ENCODE measurements at regions not wholly inside any gene's neighbourhood (a gene's known extent, or its start where the extent isn't known, plus 50 kb on each side); places are given as distances from the start of the nearest gene placed in this dataset.

DNA sequence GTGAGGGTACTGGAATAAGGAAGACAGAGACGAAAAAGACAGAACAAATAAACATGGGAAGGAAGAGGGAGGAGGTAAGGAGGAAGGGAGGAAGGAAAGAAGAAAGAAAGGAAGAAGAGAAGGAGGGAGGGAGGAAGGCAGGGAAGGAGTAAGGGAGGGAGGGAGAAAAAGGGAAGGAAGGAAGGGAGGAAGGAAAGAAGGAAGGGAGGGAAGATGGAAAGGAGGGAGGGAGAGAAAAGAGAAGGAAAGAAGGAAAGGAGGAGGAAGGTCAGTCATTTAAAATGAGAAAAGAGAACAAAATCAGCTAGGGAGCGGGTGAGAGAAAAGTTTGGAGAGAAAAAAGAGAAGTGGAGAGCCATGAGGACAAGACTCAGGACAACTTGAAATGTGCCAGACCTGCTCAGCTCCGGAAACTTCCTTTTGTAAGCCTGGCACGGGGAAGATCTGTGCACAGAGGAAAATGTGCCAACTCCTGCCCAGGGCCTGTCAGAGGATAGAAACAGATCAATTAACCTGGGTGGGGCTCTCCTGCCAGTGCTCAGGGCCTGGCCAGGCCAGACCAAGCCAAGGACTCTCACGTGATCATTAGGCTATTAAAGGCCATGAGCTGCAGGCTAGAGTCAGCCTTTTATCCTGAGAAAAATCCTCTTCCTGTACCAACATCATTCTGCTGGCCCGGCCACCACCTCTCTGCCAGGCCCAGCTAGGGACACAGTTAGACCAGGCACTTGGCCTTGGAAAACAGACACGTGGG is 50.1 kb upstream of the BCL6 start:
- H3K9ac ChIP-seq (ENCODE audit: low read length) = no peak overlapping the region
- H3K36me3 ChIP-seq (ENCODE audit: control insufficient read depth, low read depth, low read length) = no peaks in the 10 kb centered on the region
- H3K4me3 ChIP-seq (ENCODE audit: low read length) = no peak overlapping the region
- H3K27me3 ChIP-seq (ENCODE audit: control insufficient read depth, insufficient read depth, low read length) = no peaks in the 10 kb centered on the region
- H3K4me1 ChIP-seq (ENCODE audit: control insufficient read depth, low read depth, low read length) = no peaks in the 10 kb centered on the region
- H3K27ac ChIP-seq (ENCODE audit: low read length) = no peak overlapping the region
- no peaks in the 10 kb centered on the region for H3K9me3 ChIP-seq (ENCODE audit: control insufficient read depth, low read depth, low read length)

DNA sequence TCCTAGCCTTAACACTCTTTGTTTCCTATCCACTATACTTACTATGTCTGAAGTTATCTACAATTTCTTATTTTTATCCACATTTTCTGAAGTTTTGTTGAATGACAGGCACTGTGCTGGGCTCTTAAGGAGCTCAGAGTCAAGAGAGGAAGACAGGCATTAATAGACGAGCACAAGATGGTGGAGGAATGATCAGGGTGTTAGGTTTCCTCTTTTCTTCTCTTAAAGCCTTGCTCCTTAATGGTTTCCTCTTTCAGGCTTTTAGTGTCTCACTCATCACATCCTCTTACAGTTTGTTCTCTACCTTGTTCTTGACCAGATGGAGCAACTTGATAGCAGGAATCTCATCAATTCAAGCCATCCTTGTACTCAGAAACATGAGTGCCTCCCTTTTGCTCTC is 52.9 kb upstream of the BCL6 start:
- H3K4me1 ChIP-seq (ENCODE audit: control insufficient read depth, low read depth, low read length) = no peaks in the 10 kb centered on the region
- H3K27me3 ChIP-seq (ENCODE audit: control insufficient read depth, insufficient read depth, low read length) = no peaks in the 10 kb centered on the region
- no peak overlapping the region for H3K9ac ChIP-seq (ENCODE audit: low read length)
- no peaks in the 10 kb centered on the region for H3K36me3 ChIP-seq (ENCODE audit: control insufficient read depth, low read depth, low read length)
- no peaks in the 10 kb centered on the region for H3K9me3 ChIP-seq (ENCODE audit: control insufficient read depth, low read depth, low read length)
- H3K4me3 ChIP-seq (ENCODE audit: low read length) = no peak overlapping the region
- no peak overlapping the region for H3K27ac ChIP-seq (ENCODE audit: low read length)

DNA sequence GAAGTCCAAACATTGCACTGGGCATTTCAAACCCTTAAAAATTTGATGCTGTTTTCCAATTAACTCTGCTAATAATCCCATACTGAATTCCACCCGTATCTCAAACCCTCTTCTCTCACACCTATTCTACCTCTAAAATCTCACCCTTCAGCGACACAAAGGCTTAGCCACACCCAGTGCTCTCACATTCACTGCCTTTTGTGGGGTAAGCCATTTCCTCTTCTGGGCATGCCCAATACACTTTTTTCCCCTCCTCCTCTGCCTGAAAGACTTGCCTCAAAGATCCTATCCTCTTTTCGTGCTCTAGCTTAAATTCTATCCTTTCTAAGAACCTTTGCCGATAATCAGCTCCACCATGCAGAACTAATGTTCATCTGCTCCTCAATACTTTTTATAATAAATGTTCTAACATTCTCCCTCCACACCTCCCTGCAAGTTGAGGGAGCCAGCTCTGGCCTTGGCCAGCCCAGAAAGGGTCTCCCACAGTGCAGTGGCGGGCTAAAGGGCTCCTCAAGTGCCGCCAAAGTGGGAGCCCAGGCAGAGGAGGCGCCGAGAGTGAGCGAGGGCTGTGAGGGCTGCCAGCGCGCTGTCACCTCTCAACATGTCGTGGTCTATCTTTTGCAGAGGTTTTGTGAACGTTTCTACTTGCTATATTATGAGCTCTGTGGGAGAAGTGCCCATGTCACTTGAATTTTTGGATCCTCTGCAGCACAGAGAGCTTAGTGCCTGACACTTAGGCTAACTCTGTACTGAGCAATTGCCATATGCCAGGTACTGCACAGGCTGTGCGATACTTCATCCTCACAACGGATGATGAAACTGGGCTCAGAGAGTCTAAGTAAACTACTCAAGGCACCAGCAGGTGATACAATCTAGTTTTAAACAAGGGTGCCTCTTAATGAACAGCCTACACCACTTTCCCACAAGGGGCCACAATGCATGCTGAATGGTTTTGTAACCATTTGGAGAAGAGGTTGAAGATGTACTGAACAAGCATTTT is 53.6 kb upstream of the BCL6 start:
- Histone ChIP-seq H3K9ac (ENCODE audit: low read length) (no peak overlapping the region), H3K27me3 (ENCODE audit: control insufficient read depth, insufficient read depth, low read length) (no peaks in the 10 kb centered on the region), H3K36me3 (ENCODE audit: control insufficient read depth, low read depth, low read length) (no peaks in the 10 kb centered on the region), H3K4me3 (ENCODE audit: low read length) (no peak overlapping the region), H3K4me1 (ENCODE audit: control insufficient read depth, low read depth, low read length) (no peaks in the 10 kb centered on the region), H3K27ac (ENCODE audit: low read length) (no peak overlapping the region), H3K9me3 (ENCODE audit: control insufficient read depth, low read depth, low read length) (no peaks in the 10 kb centered on the region)

DNA sequence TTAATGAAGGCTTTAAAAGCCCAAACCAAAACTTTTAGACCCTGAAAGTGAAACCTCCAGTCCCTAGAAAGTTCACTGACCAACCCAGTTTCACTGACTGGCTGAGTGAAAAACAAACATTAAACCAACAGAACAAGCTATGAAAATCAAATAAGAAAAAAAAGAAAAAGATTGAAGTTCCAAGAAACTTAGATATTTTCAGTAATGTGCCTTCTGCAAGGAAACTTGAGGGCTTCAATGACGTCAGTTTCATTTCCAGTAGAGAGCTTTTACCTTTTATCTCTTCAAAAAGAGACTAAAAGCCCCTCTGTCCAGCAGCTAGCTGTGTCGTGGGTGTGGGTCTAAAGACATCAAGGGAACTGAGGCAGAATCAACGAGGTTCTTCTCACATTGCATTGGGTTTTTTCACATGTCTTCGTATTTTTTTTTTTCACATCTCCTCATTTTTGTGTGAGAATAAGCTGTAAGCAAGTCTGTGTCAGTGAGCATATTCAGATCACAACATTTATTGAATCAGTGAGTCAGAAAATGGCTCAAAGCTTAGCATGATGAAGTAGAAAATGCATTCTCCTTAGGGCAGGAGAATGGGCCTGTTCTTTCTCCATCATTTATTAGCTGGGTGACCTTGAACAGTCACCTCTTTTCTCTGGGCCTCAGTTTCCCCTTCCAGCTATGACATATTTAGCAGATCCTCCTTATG is 54.8 kb upstream of the BCL6 start:
- no peaks in the 10 kb centered on the region for H3K27me3 ChIP-seq (ENCODE audit: control insufficient read depth, insufficient read depth, low read length)
- no peak overlapping the region for H3K27ac ChIP-seq (ENCODE audit: low read length)
- no peak overlapping the region for H3K4me3 ChIP-seq (ENCODE audit: low read length)
- no peaks in the 10 kb centered on the region for H3K9me3 ChIP-seq (ENCODE audit: control insufficient read depth, low read depth, low read length)
- peaks cover 5% of the 10 kb centered on the region for H3K4me1 ChIP-seq (ENCODE audit: control insufficient read depth, low read depth, low read length)
- no peak overlapping the region for H3K9ac ChIP-seq (ENCODE audit: low read length)
- no peaks in the 10 kb centered on the region for H3K36me3 ChIP-seq (ENCODE audit: control insufficient read depth, low read depth, low read length)

DNA sequence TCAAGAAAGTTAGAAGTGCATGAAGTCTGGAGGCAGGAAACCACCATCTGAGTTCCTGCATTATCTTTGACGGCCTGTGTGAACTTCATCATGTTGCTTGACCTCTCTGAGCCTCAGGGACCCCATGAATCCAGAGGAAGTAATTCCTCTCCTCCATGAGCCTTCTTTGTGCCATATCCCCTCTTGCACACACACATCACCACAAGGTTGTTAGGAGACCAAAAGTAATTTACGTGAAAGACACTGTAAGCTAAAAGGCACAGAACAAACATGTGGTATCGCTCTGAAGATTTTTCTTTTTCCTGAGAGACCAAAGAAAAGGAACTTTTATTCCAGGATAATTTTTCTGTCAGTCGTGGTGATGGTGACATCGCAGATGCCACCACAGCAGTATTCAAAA is 55.9 kb upstream of the BCL6 start:
- H3K9ac ChIP-seq (ENCODE audit: low read length) = no peak overlapping the region
- no peak overlapping the region for H3K27ac ChIP-seq (ENCODE audit: low read length)
- H3K27me3 ChIP-seq (ENCODE audit: control insufficient read depth, insufficient read depth, low read length) = no peaks in the 10 kb centered on the region
- no peak overlapping the region for H3K4me3 ChIP-seq (ENCODE audit: low read length)
- H3K9me3 ChIP-seq (ENCODE audit: control insufficient read depth, low read depth, low read length) = no peaks in the 10 kb centered on the region
- H3K4me1 ChIP-seq (ENCODE audit: control insufficient read depth, low read depth, low read length) = peaks cover 5% of the 10 kb centered on the region
- no peaks in the 10 kb centered on the region for H3K36me3 ChIP-seq (ENCODE audit: control insufficient read depth, low read depth, low read length)

GRCh38 chr3:187802203-187802927 is 57.1 kb upstream of the BCL6 start:
- no peaks in the 10 kb centered on the region for H3K27me3 ChIP-seq (ENCODE audit: control insufficient read depth, insufficient read depth, low read length)
- H3K9me3 ChIP-seq (ENCODE audit: control insufficient read depth, low read depth, low read length) = no peaks in the 10 kb centered on the region
- no peak overlapping the region for H3K27ac ChIP-seq (ENCODE audit: low read length)
- H3K4me3 ChIP-seq (ENCODE audit: low read length) = no peak overlapping the region
- peaks cover 5% of the 10 kb centered on the region for H3K4me1 ChIP-seq (ENCODE audit: control insufficient read depth, low read depth, low read length)
- no peaks in the 10 kb centered on the region for H3K36me3 ChIP-seq (ENCODE audit: control insufficient read depth, low read depth, low read length)
- no peak overlapping the region for H3K9ac ChIP-seq (ENCODE audit: low read length)

DNA sequence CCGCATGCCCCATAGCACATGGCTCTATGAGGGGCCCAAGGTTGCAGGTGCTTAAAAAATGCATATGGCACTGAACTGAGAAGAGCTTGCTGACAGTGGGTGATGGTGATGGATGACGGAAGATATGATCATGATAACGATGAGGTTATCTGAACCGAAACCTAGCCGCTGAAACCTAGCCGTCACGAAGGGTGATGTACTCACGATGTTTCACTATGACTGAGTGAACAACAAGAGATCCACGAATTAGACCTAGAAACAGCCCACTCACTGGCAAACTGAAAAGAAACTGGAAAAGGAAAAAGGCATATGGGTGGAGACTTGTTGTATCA is 57.6 kb upstream of the BCL6 start:
- Histone ChIP-seq H3K9me3 (ENCODE audit: control insufficient read depth, low read depth, low read length) (no peaks in the 10 kb centered on the region), H3K4me1 (ENCODE audit: control insufficient read depth, low read depth, low read length) (peaks cover 5% of the 10 kb centered on the region), H3K9ac (ENCODE audit: low read length) (no peak overlapping the region), H3K4me3 (ENCODE audit: low read length) (no peak overlapping the region), H3K27me3 (ENCODE audit: control insufficient read depth, insufficient read depth, low read length) (no peaks in the 10 kb centered on the region), H3K36me3 (ENCODE audit: control insufficient read depth, low read depth, low read length) (no peaks in the 10 kb centered on the region), H3K27ac (ENCODE audit: low read length) (no peak overlapping the region)

- no peaks in the 10 kb centered on the region for H3K27me3 ChIP-seq (ENCODE audit: control insufficient read depth, insufficient read depth, low read length)
- H3K27ac ChIP-seq (ENCODE audit: low read length) = no peak overlapping the region
- no peaks in the 10 kb centered on the region for H3K9me3 ChIP-seq (ENCODE audit: control insufficient read depth, low read depth, low read length)
- no peak overlapping the region for H3K4me3 ChIP-seq (ENCODE audit: low read length)
- peaks cover 12% of the 10 kb centered on the region for H3K4me1 ChIP-seq (ENCODE audit: control insufficient read depth, low read depth, low read length)
- H3K9ac ChIP-seq (ENCODE audit: low read length) = no peak overlapping the region
- no peaks in the 10 kb centered on the region for H3K36me3 ChIP-seq (ENCODE audit: control insufficient read depth, low read depth, low read length)
Observed at GRCh38 chr3:187804120-187804744, 59.0 kb upstream of the BCL6 start.

- Histone ChIP-seq H3K4me3 (ENCODE audit: low read length) (no peak overlapping the region), H3K27ac (ENCODE audit: low read length) (no peak overlapping the region), H3K9me3 (ENCODE audit: control insufficient read depth, low read depth, low read length) (no peaks in the 10 kb centered on the region), H3K9ac (ENCODE audit: low read length) (no peak overlapping the region), H3K36me3 (ENCODE audit: control insufficient read depth, low read depth, low read length) (no peaks in the 10 kb centered on the region), H3K4me1 (ENCODE audit: control insufficient read depth, low read depth, low read length) (peaks cover 12% of the 10 kb centered on the region), H3K27me3 (ENCODE audit: control insufficient read depth, insufficient read depth, low read length) (no peaks in the 10 kb centered on the region)
Observed at GRCh38 chr3:187804745-187805121, 59.5 kb upstream of the BCL6 start.

- no peaks in the 10 kb centered on the region for H3K27me3 ChIP-seq (ENCODE audit: control insufficient read depth, insufficient read depth, low read length)
- no peaks in the 10 kb centered on the region for H3K9me3 ChIP-seq (ENCODE audit: control insufficient read depth, low read depth, low read length)
- no peak overlapping the region for H3K27ac ChIP-seq (ENCODE audit: low read length)
- H3K4me1 ChIP-seq (ENCODE audit: control insufficient read depth, low read depth, low read length) = peaks cover 12% of the 10 kb centered on the region
- no peaks in the 10 kb centered on the region for H3K36me3 ChIP-seq (ENCODE audit: control insufficient read depth, low read depth, low read length)
- H3K4me3 ChIP-seq (ENCODE audit: low read length) = no peak overlapping the region
- no peak overlapping the region for H3K9ac ChIP-seq (ENCODE audit: low read length)
Observed at GRCh38 chr3:187805774-187806173, 60.5 kb upstream of the BCL6 start.
